Breast epithelium (tissue), 3 donors: ENCODE measurements at regions not wholly inside any gene's neighbourhood (a gene's known extent, or its start where the extent isn't known, plus 50 kb on each side); places are given as distances from the start of the nearest gene placed in this dataset.

Source experiments
- POLR2A ChIP-seq: fragments of 450-650 bp; IDR thresholded peaks from one replicate; pipeline ENCODE4 v1.6.1; 2016; ENCODE audit warnings: antibody characterized with exemption, mild to moderate bottlenecking, moderate library complexity
- POLR2AphosphoS5 ChIP-seq, 3 donors: sonication (generic); formaldehyde crosslinking; IDR thresholded peaks; one replicate each; pipeline ENCODE4 v1.6.1; 2017; ENCODE audit warnings: antibody characterized with exemption in 3 of 3
- TF ChIP-seq, protein P1 (sequence below), 3 donors: fragments of 450-650 bp; IDR thresholded peaks; one replicate each; pipeline ENCODE4 v1.5.1; 2016 to 2017; ENCODE audit warnings: antibody characterized with exemption in 3 of 3, mild to moderate bottlenecking in 3 of 3, moderate library complexity in 3 of 3

DNA sequence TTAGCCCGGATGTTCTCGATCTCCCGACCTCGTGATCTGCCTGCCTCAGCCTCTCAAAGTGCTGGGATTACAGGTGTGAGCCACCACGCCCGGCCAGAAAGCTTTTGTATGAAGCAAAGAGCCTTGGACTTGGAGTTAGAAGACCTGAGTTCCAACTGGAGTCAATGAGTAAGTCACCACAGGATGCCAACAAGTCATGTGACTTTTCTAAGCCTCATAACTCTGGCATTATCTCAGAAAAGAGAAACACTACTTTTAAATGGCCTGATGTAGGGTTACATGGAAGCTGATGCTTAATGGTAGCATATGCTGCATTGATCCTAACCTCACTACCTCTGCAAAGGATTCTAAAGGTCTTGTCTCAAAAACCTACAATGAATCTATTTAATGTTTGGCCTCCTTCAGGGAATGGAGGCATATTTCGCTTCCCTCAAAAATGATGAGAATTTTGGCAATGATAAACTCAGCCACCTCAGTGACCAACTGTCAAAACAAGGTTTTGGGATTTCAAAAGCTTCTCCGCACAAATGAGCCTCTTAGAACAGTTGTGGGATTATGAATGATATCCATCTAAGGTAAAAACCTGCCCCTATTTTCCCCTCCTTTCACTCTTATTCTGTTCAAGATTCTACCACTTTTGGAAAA, 236.8 kb downstream of the ACTL7B start:
- TF ChIP-seq, protein P1, sequence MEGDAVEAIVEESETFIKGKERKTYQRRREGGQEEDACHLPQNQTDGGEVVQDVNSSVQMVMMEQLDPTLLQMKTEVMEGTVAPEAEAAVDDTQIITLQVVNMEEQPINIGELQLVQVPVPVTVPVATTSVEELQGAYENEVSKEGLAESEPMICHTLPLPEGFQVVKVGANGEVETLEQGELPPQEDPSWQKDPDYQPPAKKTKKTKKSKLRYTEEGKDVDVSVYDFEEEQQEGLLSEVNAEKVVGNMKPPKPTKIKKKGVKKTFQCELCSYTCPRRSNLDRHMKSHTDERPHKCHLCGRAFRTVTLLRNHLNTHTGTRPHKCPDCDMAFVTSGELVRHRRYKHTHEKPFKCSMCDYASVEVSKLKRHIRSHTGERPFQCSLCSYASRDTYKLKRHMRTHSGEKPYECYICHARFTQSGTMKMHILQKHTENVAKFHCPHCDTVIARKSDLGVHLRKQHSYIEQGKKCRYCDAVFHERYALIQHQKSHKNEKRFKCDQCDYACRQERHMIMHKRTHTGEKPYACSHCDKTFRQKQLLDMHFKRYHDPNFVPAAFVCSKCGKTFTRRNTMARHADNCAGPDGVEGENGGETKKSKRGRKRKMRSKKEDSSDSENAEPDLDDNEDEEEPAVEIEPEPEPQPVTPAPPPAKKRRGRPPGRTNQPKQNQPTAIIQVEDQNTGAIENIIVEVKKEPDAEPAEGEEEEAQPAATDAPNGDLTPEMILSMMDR (IDR thresholded peaks at IDR 0.05) = no peak
- TF ChIP-seq POLR2A = no peak
- no peak for TF ChIP-seq POLR2AphosphoS5 (IDR thresholded peaks at IDR 0.05)
